IMR-90 (cell line): ENCODE measurements at regions not wholly inside any gene's neighbourhood (a gene's known extent, or its start where the extent isn't known, plus 50 kb on each side); places are given as distances from the start of the nearest gene placed in this dataset.

Source experiments
- ATAC-seq: fragments of 200-7000 bp; cut with Tn5 transposase; 2 replicates; pipeline ENCODE4 v1.9.1; 2020; ENCODE audit warnings: low read depth, mild to moderate bottlenecking, moderate library complexity
- BruUV-seq: library from RNA; stranded (reverse); fragments of 400-500 nt; replicated peaks from 2 replicates; lab custom pipeline; 2021; lab: Mats Ljungman, UMichigan
- CTCF ChIA-PET: fragments of 300-600 bp; formaldehyde crosslinking; extraction: SDS; loops from one replicate; lab custom pipeline; 2021; ENCODE audit warnings: antibody characterized with exemption; lab: Yijun Ruan, JAX
- POLR2A ChIA-PET: fragments of 300-600 bp; sonication (Branson Sonifier 250); formaldehyde crosslinking; loops from one replicate; lab custom pipeline; 2022; ENCODE audit warnings: antibody characterized with exemption; ENCODE audit not compliant: unreplicated experiment; lab: Charles Lee
- DNase-seq: peaks from one replicate; pipeline ENCODE4 v3.0.0; 2013
- H2AFZ ChIP-seq: replicated peaks from 2 replicates; pipeline ENCODE3; 2013; ENCODE audit warnings: low read length, mild to moderate bottlenecking; ENCODE audit not compliant: poor library complexity
- H2AK5ac ChIP-seq: 2 replicates; pipeline ENCODE4 v1.6.1; 2013; ENCODE audit warnings: low read depth, low read length, inconsistent platforms
- H2AK9ac ChIP-seq: replicated peaks from 2 replicates; pipeline ENCODE3; 2013; ENCODE audit warnings: mild to moderate bottlenecking, low read depth, low read length, moderate library complexity; ENCODE audit not compliant: poor library complexity
- H2BK120ac ChIP-seq: 2 replicates; pipeline ENCODE4 v1.6.1; 2013; ENCODE audit warnings: low read depth, low read length, inconsistent platforms
- H2BK15ac ChIP-seq: 3 replicates; pipeline ENCODE4 v1.6.1; 2013; ENCODE audit warnings: low read depth, low read length, inconsistent platforms
- H2BK20ac ChIP-seq: 2 replicates; pipeline ENCODE4 v1.6.1; 2013; ENCODE audit warnings: low read depth, mild to moderate bottlenecking, inconsistent platforms, low read length, moderate library complexity
- H2BK5ac ChIP-seq: 2 replicates; pipeline ENCODE4 v1.6.1; 2013; ENCODE audit warnings: mild to moderate bottlenecking, low read depth, low read length, inconsistent platforms; ENCODE audit not compliant: poor library complexity, severe bottlenecking
- H3K14ac ChIP-seq: replicated peaks from 2 replicates; pipeline ENCODE4 v1.6.1; 2013; ENCODE audit warnings: low read depth, low read length, inconsistent platforms
- H3K18ac ChIP-seq: 2 replicates; pipeline ENCODE4 v1.6.1; 2013; ENCODE audit warnings: low read depth, low read length, control low read depth
- H3K23ac ChIP-seq: 2 replicates; pipeline ENCODE4 v1.6.1; 2013; ENCODE audit warnings: low read depth, low read length, inconsistent platforms
- H3K27ac ChIP-seq: 2 replicates; pipeline ENCODE4 v1.5.1; 2013; ENCODE audit warnings: mild to moderate bottlenecking, control low read depth, low read length; ENCODE audit not compliant: insufficient read depth
- H3K27me3 ChIP-seq: 2 replicates; pipeline ENCODE4 v1.6.1; 2013; ENCODE audit warnings: low read length; ENCODE audit not compliant: control insufficient read depth, insufficient read depth
- H3K36me3 ChIP-seq: 2 replicates; pipeline ENCODE4 v1.6.1; 2013; ENCODE audit warnings: low read length, mixed read lengths; ENCODE audit not compliant: control insufficient read depth, insufficient read depth
- H3K4ac ChIP-seq: 2 replicates; pipeline ENCODE4 v1.6.1; 2013; ENCODE audit warnings: low read depth, low read length, inconsistent platforms
- H3K4me1 ChIP-seq: 2 replicates; pipeline ENCODE4 v1.6.1; 2013; ENCODE audit warnings: low read length, mixed read lengths; ENCODE audit not compliant: control insufficient read depth, insufficient read depth
- H3K4me2 ChIP-seq: 2 replicates; pipeline ENCODE4 v1.6.1; 2013; ENCODE audit warnings: low read depth, mild to moderate bottlenecking, control low read depth, low read length, moderate library complexity
- H3K4me3 ChIP-seq: 2 replicates; pipeline ENCODE4 v1.5.1; 2013; ENCODE audit warnings: low read depth, mild to moderate bottlenecking, control low read depth, low read length, moderate library complexity; ENCODE audit not compliant: insufficient read depth
- H3K56ac ChIP-seq: 2 replicates; pipeline ENCODE4 v1.6.1; 2013; ENCODE audit warnings: low read length, inconsistent platforms; ENCODE audit not compliant: insufficient read depth; ENCODE audit errors: extremely low read depth
- H3K79me1 ChIP-seq, 2 experiments: 2 replicates each; pipeline ENCODE4 v1.6.1; 2013; ENCODE audit warnings: low read length in 2 of 2, inconsistent platforms in 1 of 2, low read depth in 1 of 2
- H3K9ac ChIP-seq: 2 replicates; pipeline ENCODE4 v1.6.1; 2013; ENCODE audit warnings: low read depth, low read length, control low read depth
- H3K9me1 ChIP-seq: 2 replicates; pipeline ENCODE4 v1.6.1; 2013; ENCODE audit warnings: low read length, inconsistent platforms; ENCODE audit not compliant: insufficient read depth
- H3K9me3 ChIP-seq: 2 replicates; pipeline ENCODE4 v1.6.1; 2013; ENCODE audit warnings: low read length; ENCODE audit not compliant: control insufficient read depth, insufficient read depth
- H4K20me1 ChIP-seq: 2 replicates; pipeline ENCODE4 v1.6.1; 2013; ENCODE audit warnings: low read length, inconsistent platforms; ENCODE audit not compliant: insufficient read depth
- H4K5ac ChIP-seq: 2 replicates; pipeline ENCODE4 v1.6.1; 2013; ENCODE audit warnings: mild to moderate bottlenecking, low read depth, low read length, control low read depth
- H4K8ac ChIP-seq, 2 experiments: 2 replicates each; pipeline ENCODE4 v1.6.1; 2013; ENCODE audit warnings: low read depth in 2 of 2, low read length in 2 of 2, control low read depth in 1 of 2, inconsistent platforms in 1 of 2
- H4K91ac ChIP-seq: 2 replicates; pipeline ENCODE4 v1.6.1; 2013; ENCODE audit warnings: low read depth, low read length, inconsistent platforms; ENCODE audit not compliant: insufficient read depth
- BHLHE40 ChIP-seq: fragments of 150-350 bp; IDR thresholded peaks from 2 replicates; pipeline ENCODE4 v1.6.1; 2016; ENCODE audit warnings: mild to moderate bottlenecking, low read depth, low read length
- CEBPB ChIP-seq: IDR thresholded peaks from 2 replicates; pipeline ENCODE4 v1.6.1; 2012; ENCODE audit warnings: low read depth, low read length, improper control_type of control experiment
- CHD1 ChIP-seq: IDR thresholded peaks from 2 replicates; pipeline ENCODE4 v1.6.1; 2012; ENCODE audit warnings: low read depth, low read length, improper control_type of control experiment
- CTCF ChIP-seq: conservative IDR thresholded peaks from 2 replicates; pipeline ENCODE4 v1.5.1; 2012; ENCODE audit warnings: mild to moderate bottlenecking, low read depth, low read length, improper control_type of control experiment
- ELK1 ChIP-seq: fragments of 150-350 bp; IDR thresholded peaks from 2 replicates; pipeline ENCODE4 v1.6.1; 2016; ENCODE audit warnings: low read depth, mild to moderate bottlenecking, low read length, moderate library complexity, borderline replicate concordance
- FOS ChIP-seq: fragments of 150-350 bp; IDR thresholded peaks from 2 replicates; pipeline ENCODE4 v1.6.1; 2016; ENCODE audit warnings: low read depth, low read length
- MAFK ChIP-seq: IDR thresholded peaks from 2 replicates; pipeline ENCODE4 v1.6.1; 2012; ENCODE audit warnings: low read depth, low read length, improper control_type of control experiment
- MAZ ChIP-seq: IDR thresholded peaks from 2 replicates; pipeline ENCODE4 v1.6.1; 2012; ENCODE audit warnings: low read depth, mild to moderate bottlenecking, low read length, improper control_type of control experiment, moderate library complexity, borderline replicate concordance
- MXI1 ChIP-seq: IDR thresholded peaks from 2 replicates; pipeline ENCODE4 v1.6.1; 2012; ENCODE audit warnings: low read depth, mild to moderate bottlenecking, low read length, moderate library complexity, borderline replicate concordance
- NFE2L2 ChIP-seq: fragments of 150-350 bp; IDR thresholded peaks from 2 replicates; pipeline ENCODE4 v1.6.1; 2016; ENCODE audit warnings: low read depth, mild to moderate bottlenecking, low read length
- POLR2A ChIP-seq: IDR thresholded peaks from 2 replicates; pipeline ENCODE4 v1.6.1; 2012; ENCODE audit warnings: mild to moderate bottlenecking, low read depth, low read length
- RAD21 ChIP-seq: IDR thresholded peaks from 2 replicates; pipeline ENCODE4 v1.6.1; 2012; ENCODE audit warnings: low read length, improper control_type of control experiment
- RCOR1 ChIP-seq: IDR thresholded peaks from 2 replicates; pipeline ENCODE4 v1.6.1; 2012; ENCODE audit warnings: mild to moderate bottlenecking, low read length, improper control_type of control experiment; ENCODE audit not compliant: insufficient replicate concordance
- RFX5 ChIP-seq: IDR thresholded peaks from 2 replicates; pipeline ENCODE4 v1.8.0; 2012; ENCODE audit warnings: low read depth, mild to moderate bottlenecking, low read length, moderate library complexity
- SMC3 ChIP-seq: fragments of 150-350 bp; IDR thresholded peaks from 2 replicates; pipeline ENCODE4 v1.6.1; 2016; ENCODE audit warnings: low read depth, mild to moderate bottlenecking, antibody characterized with exemption, low read length, moderate library complexity
- USF2 ChIP-seq: fragments of 150-350 bp; IDR thresholded peaks from 2 replicates; pipeline ENCODE4 v1.6.1; 2017; ENCODE audit warnings: mild to moderate bottlenecking, antibody characterized with exemption, low read length, low read depth
- WGBS, 2 experiments: methylation state at CpG; one replicate each; pipeline versions ENCODE4 v1.1.5 to v1.1.7; 2013; ENCODE audit warnings: missing lambda C conversion rate in 2 of 2; ENCODE audit not compliant: insufficient read length in 1 of 2; ENCODE audit errors: extremely low coverage in 2 of 2; 5-methylcytosine and 5-hydroxymethylcytosine counted together
- dilution Hi-C: fragments of 300-500 bp; cut with HindIII; formaldehyde crosslinking; loops from one replicate; pipeline ENCODE4 v1.14.3; 2018; ENCODE audit warnings: low sequenced_read_pairs; ENCODE audit not compliant: unreplicated experiment
- in situ Hi-C: fragments of 300-500 bp; cut with MboI; formaldehyde crosslinking; loops from 3 replicates; pipeline ENCODE4 v1.14.3; 2019; ENCODE audit warnings: low sequenced_read_pairs, inconsistent platforms, mixed read lengths
- intact Hi-C: fragments of 100-400 bp; cut with micrococcal nuclease; formaldehyde crosslinking; loops from 2 replicates; pipeline ENCODE4 v1.10.0; 2022

GRCh38 chr18:73653827-73654226, 493.8 kb downstream of the FBXO15 start:
- Histone ChIP-seq H2BK5ac (no peak overlapping the region), H2AK9ac (no peak overlapping the region), H3K4ac (no peak overlapping the region), H3K4me3 (no peak overlapping the region), H3K9me3 (no peaks in the 10 kb centered on the region), H3K18ac (no peak overlapping the region), H3K9me1 (no peaks in the 10 kb centered on the region), H4K91ac (no peak overlapping the region), H2AK5ac (no peak overlapping the region), H2BK20ac (no peak overlapping the region), H3K27me3 (no peaks in the 10 kb centered on the region), H3K14ac (no peak overlapping the region), H3K23ac (no peak overlapping the region), H3K79me1 (peaks cover 0 to 7% of the 10 kb centered on the region in 2 experiments; a peak in 1 of 4 replicates), H2BK120ac (no peak overlapping the region), H2AFZ (no peak overlapping the region), H3K4me1 (no peaks in the 10 kb centered on the region; the same call in 1 of the 2 replicates), H4K5ac (no peak overlapping the region), H3K4me2 (no peak overlapping the region), H4K20me1 (no peaks in the 10 kb centered on the region), H3K27ac (no peak overlapping the region), H3K36me3 (no peaks in the 10 kb centered on the region), H4K8ac (no peak overlapping the region), H3K9ac (no peak overlapping the region), H3K56ac (no peak overlapping the region), H2BK15ac (no peak overlapping the region)
- no CpG with 5 or more reads among the region's 4 CpGs for WGBS, 2 experiments
- POLR2A ChIA-PET = no interaction called here
- ATAC-seq (no peak), DNase-seq (no peak)
- in situ Hi-C loops (no loop called here), dilution Hi-C loops (no loop called here), intact Hi-C loops (no loop called here)
- no TSS peak for BruUV-seq
- CTCF ChIA-PET = no interaction called here
- TF ChIP-seq RAD21 (no peak), FOS (no peak), NFE2L2 (no peak), POLR2A (no peak), SMC3 (no peak), CHD1 (no peak), CTCF (no peak), MAZ (no peak), MAFK (no peak), CEBPB (no peak), ELK1 (no peak), MXI1 (no peak), USF2 (no peak), BHLHE40 (no peak), RFX5 (no peak), RCOR1 (no peak)
